OCI-LY1 (cell line): ENCODE measurements at regions not wholly inside any gene's neighbourhood (a gene's known extent, or its start where the extent isn't known, plus 50 kb on each side); places are given as distances from the start of the nearest gene placed in this dataset.
"Not testable (repeated sequence)": the region's sequence is repeated elsewhere in the genome, so short reads cannot be mapped to it uniquely, and the experiment has no call there.

Source experiments
- H2AFZ ChIP-seq: fragments of 200-600 bp; sonication (generic), shearing (Covaris generic); 2 replicates; pipeline ENCODE4 v1.6.0; 2014; ENCODE audit warnings: antibody characterized with exemption, mild to moderate bottlenecking, low read length
- H3F3A ChIP-seq: fragments of 200-600 bp; sonication (generic), shearing (Covaris generic); 2 replicates; pipeline ENCODE4 v1.6.0; 2014; ENCODE audit warnings: mild to moderate bottlenecking, antibody characterized with exemption, low read length, moderate library complexity; ENCODE audit not compliant: insufficient read depth
- H3K27ac ChIP-seq: fragments of 200-600 bp; sonication (generic); 2 replicates; pipeline ENCODE4 v1.5.1; 2014; ENCODE audit warnings: low read length, mixed run types, mild to moderate bottlenecking, low read depth; ENCODE audit not compliant: poor library complexity, severe bottlenecking
- H3K27me3 ChIP-seq: fragments of 200-600 bp; sonication (generic); 2 replicates; pipeline ENCODE4 v1.6.0; 2014; ENCODE audit warnings: antibody characterized with exemption, mild to moderate bottlenecking, low read length, moderate library complexity; ENCODE audit not compliant: insufficient read depth
- H3K36me3 ChIP-seq: fragments of 200-600 bp; sonication (generic); 2 replicates; pipeline ENCODE4 v1.6.1; 2014; ENCODE audit warnings: mild to moderate bottlenecking, antibody characterized with exemption, low read length, moderate library complexity, mixed read lengths; ENCODE audit not compliant: insufficient read depth
- H3K4me1 ChIP-seq: fragments of 200-600 bp; sonication (generic); 2 replicates; pipeline ENCODE4 v1.5.1; 2014; ENCODE audit warnings: mild to moderate bottlenecking, low read length, moderate library complexity; ENCODE audit not compliant: insufficient read depth, severe bottlenecking
- H3K4me2 ChIP-seq: fragments of 200-600 bp; sonication (generic), shearing (Covaris generic); 2 replicates; pipeline ENCODE4 v1.6.1; 2014; ENCODE audit warnings: low read length
- H3K4me3 ChIP-seq: fragments of 200-600 bp; sonication (generic); 2 replicates; pipeline ENCODE4 v1.5.1; 2014; ENCODE audit warnings: low read length, low read depth, mild to moderate bottlenecking, mixed read lengths; ENCODE audit not compliant: poor library complexity, severe bottlenecking
- H3K79me2 ChIP-seq: fragments of 200-600 bp; shearing (Covaris generic); 2 replicates; pipeline ENCODE4 v1.6.1; 2016; ENCODE audit warnings: mixed run types, low read length, mixed read lengths; ENCODE audit not compliant: insufficient read depth
- H3K9ac ChIP-seq: fragments of 200-600 bp; sonication (generic), shearing (Covaris generic); 2 replicates; pipeline ENCODE4 v1.6.1; 2014; ENCODE audit warnings: mild to moderate bottlenecking, low read length, mixed read lengths
- H3K9me2 ChIP-seq: fragments of 200-600 bp; sonication (generic), shearing (Covaris generic); 2 replicates; pipeline ENCODE4 v1.6.1; 2014; ENCODE audit warnings: low read depth, mild to moderate bottlenecking, low read length, mixed read lengths
- H3K9me3 ChIP-seq: fragments of 200-600 bp; shearing (Covaris generic); 2 replicates; pipeline ENCODE4 v1.6.1; 2014; ENCODE audit warnings: low read length, mixed read lengths
- H4K20me1 ChIP-seq: fragments of 200-600 bp; sonication (generic), shearing (Covaris generic); 2 replicates; pipeline ENCODE4 v1.6.0; 2016; ENCODE audit warnings: mild to moderate bottlenecking, low read length; ENCODE audit not compliant: insufficient read depth
- EZH2 ChIP-seq: fragments of 200-600 bp; sonication (generic), shearing (Covaris generic); IDR thresholded peaks from 2 replicates; pipeline ENCODE4 v1.8.0; 2017; ENCODE audit warnings: borderline replicate concordance, mixed run types, mild to moderate bottlenecking, antibody characterized with exemption, low read length, moderate library complexity, mixed read lengths
- TF ChIP-seq, protein P1 (sequence below): fragments of 200-600 bp; sonication (generic), shearing (Covaris generic); IDR thresholded peaks from 2 replicates; pipeline ENCODE4 v1.5.1; 2017; ENCODE audit warnings: mild to moderate bottlenecking, antibody characterized with exemption, low read length, moderate library complexity, mixed read lengths

GRCh38 chr7:42720991-42721796, 190.7 kb downstream of the C7orf25 start:
- Histone ChIP-seq H3F3A (no peaks in the 10 kb centered on the region), H3K27ac (no peak overlapping the region), H3K27me3 (no peaks in the 10 kb centered on the region), H3K4me2 (no peak overlapping the region), H2AFZ (no peak overlapping the region), H4K20me1 (no peaks in the 10 kb centered on the region), H3K79me2 (no peaks in the 10 kb centered on the region), H3K9me2 (no peaks in the 10 kb centered on the region), H3K9me3 (no peaks in the 10 kb centered on the region), H3K9ac (no peak overlapping the region), H3K4me3 (no peak overlapping the region), H3K4me1 (no peaks in the 10 kb centered on the region), H3K36me3 (no peaks in the 10 kb centered on the region)
- TF ChIP-seq EZH2 = no peak
- TF ChIP-seq, protein P1, sequence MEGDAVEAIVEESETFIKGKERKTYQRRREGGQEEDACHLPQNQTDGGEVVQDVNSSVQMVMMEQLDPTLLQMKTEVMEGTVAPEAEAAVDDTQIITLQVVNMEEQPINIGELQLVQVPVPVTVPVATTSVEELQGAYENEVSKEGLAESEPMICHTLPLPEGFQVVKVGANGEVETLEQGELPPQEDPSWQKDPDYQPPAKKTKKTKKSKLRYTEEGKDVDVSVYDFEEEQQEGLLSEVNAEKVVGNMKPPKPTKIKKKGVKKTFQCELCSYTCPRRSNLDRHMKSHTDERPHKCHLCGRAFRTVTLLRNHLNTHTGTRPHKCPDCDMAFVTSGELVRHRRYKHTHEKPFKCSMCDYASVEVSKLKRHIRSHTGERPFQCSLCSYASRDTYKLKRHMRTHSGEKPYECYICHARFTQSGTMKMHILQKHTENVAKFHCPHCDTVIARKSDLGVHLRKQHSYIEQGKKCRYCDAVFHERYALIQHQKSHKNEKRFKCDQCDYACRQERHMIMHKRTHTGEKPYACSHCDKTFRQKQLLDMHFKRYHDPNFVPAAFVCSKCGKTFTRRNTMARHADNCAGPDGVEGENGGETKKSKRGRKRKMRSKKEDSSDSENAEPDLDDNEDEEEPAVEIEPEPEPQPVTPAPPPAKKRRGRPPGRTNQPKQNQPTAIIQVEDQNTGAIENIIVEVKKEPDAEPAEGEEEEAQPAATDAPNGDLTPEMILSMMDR = no peak

DNA sequence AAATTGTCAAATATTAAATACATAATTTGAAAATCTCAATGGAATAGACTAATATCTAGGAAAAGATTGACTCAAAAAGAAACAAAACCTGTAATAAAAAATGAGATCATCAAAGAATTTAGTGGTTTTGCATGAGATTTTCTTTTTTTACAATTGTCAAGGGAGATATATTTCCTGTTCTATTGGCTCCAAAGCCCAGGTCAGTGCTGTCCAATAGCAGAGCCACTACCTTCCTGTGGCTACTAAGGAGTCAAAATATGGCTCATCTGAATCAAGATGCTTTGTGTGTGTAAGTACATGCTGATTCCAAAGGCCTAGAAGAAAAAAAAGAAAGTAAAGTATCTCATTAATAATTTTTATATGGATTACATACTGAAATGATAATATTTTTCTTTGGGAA, 191.9 kb downstream of the C7orf25 start:
- Histone ChIP-seq H3K27ac (no peak overlapping the region), H4K20me1 (no peaks in the 10 kb centered on the region), H3K4me1 (no peaks in the 10 kb centered on the region), H3K9me3 (no peaks in the 10 kb centered on the region), H3K9ac (no peak overlapping the region), H3K4me3 (no peak overlapping the region), H3K36me3 (no peaks in the 10 kb centered on the region), H3K79me2 (no peaks in the 10 kb centered on the region), H3K9me2 (no peaks in the 10 kb centered on the region), H2AFZ (no peak overlapping the region), H3F3A (no peaks in the 10 kb centered on the region), H3K4me2 (no peak overlapping the region), H3K27me3 (no peaks in the 10 kb centered on the region)
- TF ChIP-seq, protein P1 = no peak
- no peak for TF ChIP-seq EZH2

- not testable (repeated sequence) for H3K4me1 ChIP-seq, H3F3A ChIP-seq, H3K9ac ChIP-seq, H3K27me3 ChIP-seq, H3K27ac ChIP-seq, H2AFZ ChIP-seq, H3K9me3 ChIP-seq, H3K79me2 ChIP-seq, H3K4me3 ChIP-seq, H4K20me1 ChIP-seq, H3K9me2 ChIP-seq, H3K4me2 ChIP-seq, H3K36me3 ChIP-seq
Observed at GRCh38 chr7:42718466-42718865, 193.4 kb downstream of the C7orf25 start.

GRCh38 chr7:42714356-42714755, 197.5 kb downstream of the C7orf25 start:
- Histone ChIP-seq H3K4me3 (no peak overlapping the region), H4K20me1 (no peaks in the 10 kb centered on the region), H3F3A (no peaks in the 10 kb centered on the region), H3K36me3 (no peaks in the 10 kb centered on the region), H3K9me2 (no peaks in the 10 kb centered on the region), H3K27ac (no peak overlapping the region), H3K4me1 (no peaks in the 10 kb centered on the region), H2AFZ (no peak overlapping the region), H3K4me2 (no peak overlapping the region), H3K27me3 (no peaks in the 10 kb centered on the region), H3K9me3 (no peaks in the 10 kb centered on the region), H3K9ac (no peak overlapping the region), H3K79me2 (no peaks in the 10 kb centered on the region)
- TF ChIP-seq, protein P1 = no peak
- no peak for TF ChIP-seq EZH2
